Mesendoderm (in vitro differentiated cells): ENCODE measurements at regions not wholly inside any gene's neighbourhood (a gene's known extent, or its start where the extent isn't known, plus 50 kb on each side); places are given as distances from the start of the nearest gene placed in this dataset.
A peak's percentile ranks its signal among the peaks of the same experiment; 100 is the strongest.
"Not testable (repeated sequence)": the region's sequence is repeated elsewhere in the genome, so short reads cannot be mapped to it uniquely, and the experiment has no call there.

Experiments
- DNase-seq: peaks from one replicate; pipeline ENCODE4 v3.0.0; 2013
- H2AK5ac ChIP-seq: 2 replicates; pipeline ENCODE4 v1.6.1; 2013; ENCODE audit warnings: low read length, inconsistent platforms
- H2BK120ac ChIP-seq: 2 replicates; pipeline ENCODE4 v1.6.1; 2013; ENCODE audit warnings: low read depth, mild to moderate bottlenecking, low read length, moderate library complexity, mixed read lengths
- H2BK15ac ChIP-seq: replicated peaks from 2 replicates; pipeline ENCODE4 v1.6.1; 2013; ENCODE audit warnings: low read depth, mild to moderate bottlenecking, moderate library complexity
- H2BK5ac ChIP-seq: 2 replicates; pipeline ENCODE4 v1.6.1; 2013; ENCODE audit warnings: low read length, inconsistent platforms
- H3K18ac ChIP-seq: 2 replicates; pipeline ENCODE4 v1.6.1; 2013; ENCODE audit warnings: mild to moderate bottlenecking, low read length, mixed read lengths
- H3K23ac ChIP-seq: one replicate; pipeline ENCODE4 v1.6.1; 2013; ENCODE audit warnings: low read length
- H3K27ac ChIP-seq: 2 replicates; pipeline ENCODE4 v1.5.1; 2013; ENCODE audit warnings: low read depth, mild to moderate bottlenecking, inconsistent platforms, low read length, moderate library complexity
- H3K27me3 ChIP-seq: 2 replicates; pipeline ENCODE4 v1.6.1; 2013; ENCODE audit warnings: low read length, control low read depth, mild to moderate bottlenecking, inconsistent platforms; ENCODE audit not compliant: insufficient read depth, poor library complexity
- H3K36me3 ChIP-seq: 2 replicates; pipeline ENCODE4 v1.6.1; 2013; ENCODE audit warnings: low read length, inconsistent platforms; ENCODE audit not compliant: control insufficient read depth, insufficient read depth
- H3K4ac ChIP-seq: one replicate; pipeline ENCODE4 v1.6.1; 2013; ENCODE audit warnings: low read depth, mild to moderate bottlenecking, low read length, moderate library complexity
- H3K4me1 ChIP-seq: 2 replicates; pipeline ENCODE4 v1.6.1; 2013; ENCODE audit warnings: low read depth, low read length, inconsistent platforms; ENCODE audit not compliant: control insufficient read depth
- H3K4me2 ChIP-seq: 2 replicates; pipeline ENCODE4 v1.6.1; 2013; ENCODE audit warnings: low read length
- H3K4me3 ChIP-seq: 2 replicates; pipeline ENCODE4 v1.5.1; 2013; ENCODE audit warnings: mild to moderate bottlenecking, low read length
- H3K56ac ChIP-seq: one replicate; pipeline ENCODE4 v1.6.1; 2013; ENCODE audit warnings: low read length
- H3K79me1 ChIP-seq: 2 replicates; pipeline ENCODE4 v1.6.1; 2013; ENCODE audit warnings: low read length, inconsistent platforms
- H3K79me2 ChIP-seq: 2 replicates; pipeline ENCODE4 v1.6.1; 2013; ENCODE audit warnings: mild to moderate bottlenecking, low read length; ENCODE audit not compliant: control insufficient read depth, insufficient read depth
- H3K9ac ChIP-seq: 2 replicates; pipeline ENCODE4 v1.6.1; 2013; ENCODE audit warnings: low read length, inconsistent platforms
- H4K5ac ChIP-seq: one replicate; pipeline ENCODE4 v1.6.1; 2013; ENCODE audit warnings: low read length
- H4K8ac ChIP-seq: one replicate; pipeline ENCODE4 v1.6.1; 2013; ENCODE audit warnings: low read depth, mild to moderate bottlenecking, control low read depth, low read length, moderate library complexity
- WGBS: extraction: QIAGEN DNeasy Blood & Tissue Kit; methylation state at CpG from one replicate; pipeline ENCODE4 v1.1.7; 2013; ENCODE audit warnings: low lambda C conversion rate, missing lambda C conversion rate; ENCODE audit not compliant: insufficient coverage; ENCODE audit errors: extremely low coverage; 5-methylcytosine and 5-hydroxymethylcytosine counted together

DNA sequence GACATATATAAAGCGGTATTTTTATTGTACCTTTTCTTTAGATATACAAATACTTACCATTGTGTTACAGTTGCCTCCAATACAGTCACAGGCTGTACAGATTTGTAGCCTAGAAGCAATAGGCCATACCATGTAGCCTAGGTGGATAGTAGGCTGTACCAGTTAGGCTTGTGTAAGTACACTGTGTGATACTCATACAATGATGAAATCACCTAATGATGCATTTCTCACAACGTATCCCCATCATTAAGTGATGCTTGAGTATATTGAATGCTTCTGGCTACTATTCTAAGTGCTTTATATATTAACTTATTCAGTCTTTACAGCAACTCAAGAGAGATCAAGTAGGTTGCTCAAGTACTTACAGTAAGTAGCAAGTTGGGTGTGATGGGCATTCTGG is 71.6 kb upstream of the AGTPBP1 start:
- WGBS, result no CpG with 5 or more reads among the region's 2 CpGs
- not testable (repeated sequence) for DNase-seq

DNA sequence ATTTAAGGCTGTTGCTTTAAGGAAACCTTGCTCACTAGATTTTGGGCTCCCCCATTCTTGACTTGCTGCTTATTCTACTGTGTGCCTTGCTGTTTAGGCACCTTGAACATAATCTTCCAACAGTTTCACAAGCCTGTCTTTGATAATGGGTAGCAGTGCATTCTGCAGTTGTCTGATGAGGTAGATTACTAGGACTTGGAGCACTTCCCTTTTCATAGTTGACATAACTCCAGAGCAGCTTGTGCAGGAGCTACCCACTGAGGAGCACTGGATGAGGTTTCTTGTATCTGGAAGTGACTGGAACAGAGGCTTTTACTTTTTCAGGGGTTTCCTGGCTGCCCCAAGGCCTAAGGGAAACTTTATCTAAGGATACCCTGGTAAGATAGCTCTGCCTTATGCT is 73.0 kb upstream of the AGTPBP1 start:
- not testable (repeated sequence) for H3K4me3 ChIP-seq

More for the DNA sequence above, 71.6 kb upstream of the AGTPBP1 start:
- not testable (repeated sequence) for H3K4me3 ChIP-seq, H3K4me1 ChIP-seq, H3K18ac ChIP-seq, H2AK5ac ChIP-seq, H2BK120ac ChIP-seq, H3K4me2 ChIP-seq, H3K27me3 ChIP-seq, H3K56ac ChIP-seq, H2BK5ac ChIP-seq, H3K4ac ChIP-seq, H4K8ac ChIP-seq, H3K36me3 ChIP-seq, H3K23ac ChIP-seq, H3K9ac ChIP-seq, H2BK15ac ChIP-seq, H4K5ac ChIP-seq, H3K27ac ChIP-seq, H3K79me1 ChIP-seq, H3K79me2 ChIP-seq

DNA sequence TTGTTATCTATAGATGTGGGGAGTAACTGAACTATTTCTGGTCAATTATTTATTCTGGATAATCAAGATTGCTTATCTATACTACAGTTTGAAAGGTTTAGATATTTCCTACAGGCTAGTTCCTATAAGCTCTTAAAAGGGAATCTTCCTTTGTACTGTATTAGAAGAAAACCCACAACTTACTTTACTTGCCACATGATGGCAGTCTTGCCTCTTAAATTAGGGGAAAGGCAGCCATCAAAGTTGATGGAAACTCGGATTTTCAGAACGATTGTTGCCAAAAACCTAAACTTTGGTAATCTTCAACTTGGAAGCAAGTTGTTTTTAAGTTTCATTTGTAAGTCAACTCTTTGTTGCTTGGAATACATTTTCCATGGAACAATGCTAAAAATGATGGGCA is 77.2 kb upstream of the AGTPBP1 start:
- not testable (repeated sequence) for H3K4me3 ChIP-seq, H3K27ac ChIP-seq, H3K4ac ChIP-seq, H3K23ac ChIP-seq, H2BK5ac ChIP-seq, H4K5ac ChIP-seq, H3K4me1 ChIP-seq, H2BK15ac ChIP-seq, H3K4me2 ChIP-seq, H3K56ac ChIP-seq, H3K79me2 ChIP-seq, H3K36me3 ChIP-seq, H2BK120ac ChIP-seq, H3K9ac ChIP-seq, H4K8ac ChIP-seq, H3K18ac ChIP-seq, H3K27me3 ChIP-seq, H3K79me1 ChIP-seq, H2AK5ac ChIP-seq
- WGBS, result no CpG with 5 or more reads among the region's 2 CpGs
- peak; percentile 7 for DNase-seq

More for the DNA sequence above, 73.0 kb upstream of the AGTPBP1 start:
- not testable (repeated sequence) for H3K18ac ChIP-seq, H3K27me3 ChIP-seq, H4K8ac ChIP-seq, H3K79me2 ChIP-seq, H3K36me3 ChIP-seq, H4K5ac ChIP-seq, H2BK5ac ChIP-seq, H2AK5ac ChIP-seq, H3K4me1 ChIP-seq, H3K27ac ChIP-seq, H3K4ac ChIP-seq, H3K23ac ChIP-seq, H3K79me1 ChIP-seq, H3K4me2 ChIP-seq, H2BK15ac ChIP-seq, H3K56ac ChIP-seq, DNase-seq, H3K9ac ChIP-seq, H2BK120ac ChIP-seq

DNA sequence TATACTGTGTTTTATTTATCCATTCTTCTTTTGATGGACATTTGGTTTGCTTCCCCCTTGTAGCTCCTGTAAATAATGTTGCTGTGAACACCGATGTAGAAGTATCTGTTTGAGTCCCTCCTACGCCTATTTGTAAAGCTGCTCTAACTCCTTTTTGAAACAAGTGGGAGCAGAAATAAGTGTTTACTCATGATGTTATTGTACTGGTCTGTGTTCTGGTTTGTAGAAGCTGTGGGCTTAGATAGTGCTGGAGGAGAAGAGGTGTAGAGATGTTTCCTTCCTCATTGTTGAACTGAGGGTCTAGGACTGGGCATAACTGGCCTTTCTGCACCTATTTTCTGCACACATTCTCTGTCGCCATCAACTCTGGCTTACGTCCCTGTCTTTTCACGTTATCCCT is 78.8 kb upstream of the AGTPBP1 start:
- H3K18ac ChIP-seq, H3K4me2 ChIP-seq, H3K27ac ChIP-seq, H3K27me3 ChIP-seq, H2BK15ac ChIP-seq, H4K5ac ChIP-seq, H3K23ac ChIP-seq, DNase-seq, H3K4ac ChIP-seq, H3K4me1 ChIP-seq, H3K56ac ChIP-seq, H2AK5ac ChIP-seq, H3K79me2 ChIP-seq, H2BK5ac ChIP-seq, H3K4me3 ChIP-seq, H3K9ac ChIP-seq, H2BK120ac ChIP-seq, H3K79me1 ChIP-seq, H4K8ac ChIP-seq, H3K36me3 ChIP-seq: not testable (repeated sequence)
- WGBS, result no CpG with 5 or more reads among the region's 5 CpGs

DNA sequence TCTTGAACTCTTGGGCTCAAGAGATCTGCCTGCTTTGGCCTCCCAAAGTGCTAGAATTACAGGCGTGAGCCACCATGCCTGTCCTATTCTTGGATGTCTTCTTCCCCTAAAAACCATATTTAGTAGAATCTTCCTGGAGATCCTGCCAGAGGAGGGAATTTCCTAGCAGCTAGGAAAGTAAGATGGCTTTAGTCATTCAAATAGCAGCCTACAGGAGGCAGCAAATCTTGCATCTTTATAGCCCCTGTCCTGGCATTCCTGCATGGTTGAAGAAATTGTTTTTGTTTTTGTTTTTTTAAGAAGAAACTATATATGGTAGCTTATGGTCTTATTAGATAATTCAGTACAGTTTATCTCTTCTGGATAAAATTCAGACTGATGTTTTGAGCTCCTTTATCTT is 83.2 kb upstream of the AGTPBP1 start:
- not testable (repeated sequence) for H3K27me3 ChIP-seq, H3K79me1 ChIP-seq, H4K5ac ChIP-seq, H2AK5ac ChIP-seq, H3K18ac ChIP-seq, H3K4me1 ChIP-seq, H3K79me2 ChIP-seq, H3K23ac ChIP-seq, H3K4ac ChIP-seq, H3K56ac ChIP-seq, H2BK15ac ChIP-seq, H2BK5ac ChIP-seq, H3K4me2 ChIP-seq, H3K27ac ChIP-seq, H3K4me3 ChIP-seq, H2BK120ac ChIP-seq, H3K9ac ChIP-seq, H4K8ac ChIP-seq, H3K36me3 ChIP-seq
- peak; percentile 75 for DNase-seq
- WGBS, result no CpG with 5 or more reads among the region's 1 CpG

DNA sequence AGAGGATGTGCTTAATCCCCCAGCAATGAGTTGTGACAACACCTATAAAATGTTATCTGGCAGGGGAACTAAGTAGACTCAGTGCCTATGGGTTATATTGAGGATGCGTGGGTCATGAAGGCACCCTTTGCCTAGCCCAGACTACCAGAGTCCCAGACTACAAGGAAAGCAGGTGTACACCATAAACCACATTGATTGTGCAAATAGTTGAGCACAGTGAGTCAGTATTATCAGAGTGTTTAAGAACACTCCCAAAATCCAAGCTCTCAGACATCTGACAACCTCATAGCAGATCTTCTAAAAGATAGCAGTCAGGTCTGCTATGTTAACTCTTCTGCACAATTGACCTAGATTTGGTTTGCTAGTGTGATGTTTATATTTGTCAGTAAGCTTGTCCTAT is 92.8 kb upstream of the AGTPBP1 start:
- not testable (repeated sequence) for H3K56ac ChIP-seq, H3K27me3 ChIP-seq, H2BK5ac ChIP-seq, H3K18ac ChIP-seq, H2AK5ac ChIP-seq, H2BK120ac ChIP-seq, H2BK15ac ChIP-seq, H3K36me3 ChIP-seq, H3K79me1 ChIP-seq, H3K4me3 ChIP-seq, H4K8ac ChIP-seq, H3K9ac ChIP-seq, H3K23ac ChIP-seq, DNase-seq, H3K4me1 ChIP-seq, H3K4me2 ChIP-seq, H4K5ac ChIP-seq, H3K4ac ChIP-seq, H3K79me2 ChIP-seq, H3K27ac ChIP-seq
- no CpG with 5 or more reads among the region's 1 CpG for WGBS
